ENCODE measurements at regions not wholly inside any gene's neighbourhood (a gene's known extent, or its start where the extent isn't known, plus 50 kb on each side); places are given as distances from the start of the nearest gene placed in this dataset.
"Not testable (repeated sequence)": the region's sequence is repeated elsewhere in the genome, so short reads cannot be mapped to it uniquely, and the experiment has no call there.

DNA sequence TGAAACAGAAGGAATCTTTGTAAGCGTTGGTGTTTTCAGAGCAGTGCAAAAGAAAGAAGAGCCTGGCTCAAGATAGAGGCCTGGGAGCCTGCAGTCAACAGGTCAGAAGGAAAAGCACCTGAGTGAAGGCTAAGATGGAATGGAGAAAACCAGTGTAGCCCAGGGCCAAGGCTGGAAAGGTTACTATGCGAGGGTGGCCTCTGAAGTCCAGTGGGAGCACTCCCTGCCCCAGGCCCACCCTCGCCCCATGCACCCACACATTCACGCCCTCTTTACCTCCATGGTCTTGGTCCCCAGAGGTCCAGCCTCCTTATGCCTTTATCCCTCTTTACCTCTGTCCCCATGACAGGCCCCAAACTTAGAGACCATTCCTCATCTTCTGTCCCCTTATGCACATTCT, 169.2 kb upstream of the ZNF644 start:
- Histone ChIP-seq H3K27me3 (peaks cover 0 to 13% (median 0%) of the 10 kb centered on the region in 3 donors), H3K36me3 (no peaks in the 10 kb centered on the region), H3K9me3 (no peaks in the 10 kb centered on the region), H3K4me3 (no peak overlapping the region), H3K27ac (no peak overlapping the region), H3K4me1 (no peaks in the 10 kb centered on the region)
- intact Hi-C loops (cut with DNase I; ENCODE audit: low total_unique reads) = no loop called here
- 86 to 97% (median 91%) methylated on average over 4 of the region's 4 CpGs for WGBS, 5 donors
- DNase-seq = no peak
- TF ChIP-seq POLR2AphosphoS5 (IDR thresholded peaks at IDR 0.05) = no peak
- no peak for TF ChIP-seq EP300 (IDR thresholded peaks at IDR 0.05)
- TF ChIP-seq, protein P1, sequence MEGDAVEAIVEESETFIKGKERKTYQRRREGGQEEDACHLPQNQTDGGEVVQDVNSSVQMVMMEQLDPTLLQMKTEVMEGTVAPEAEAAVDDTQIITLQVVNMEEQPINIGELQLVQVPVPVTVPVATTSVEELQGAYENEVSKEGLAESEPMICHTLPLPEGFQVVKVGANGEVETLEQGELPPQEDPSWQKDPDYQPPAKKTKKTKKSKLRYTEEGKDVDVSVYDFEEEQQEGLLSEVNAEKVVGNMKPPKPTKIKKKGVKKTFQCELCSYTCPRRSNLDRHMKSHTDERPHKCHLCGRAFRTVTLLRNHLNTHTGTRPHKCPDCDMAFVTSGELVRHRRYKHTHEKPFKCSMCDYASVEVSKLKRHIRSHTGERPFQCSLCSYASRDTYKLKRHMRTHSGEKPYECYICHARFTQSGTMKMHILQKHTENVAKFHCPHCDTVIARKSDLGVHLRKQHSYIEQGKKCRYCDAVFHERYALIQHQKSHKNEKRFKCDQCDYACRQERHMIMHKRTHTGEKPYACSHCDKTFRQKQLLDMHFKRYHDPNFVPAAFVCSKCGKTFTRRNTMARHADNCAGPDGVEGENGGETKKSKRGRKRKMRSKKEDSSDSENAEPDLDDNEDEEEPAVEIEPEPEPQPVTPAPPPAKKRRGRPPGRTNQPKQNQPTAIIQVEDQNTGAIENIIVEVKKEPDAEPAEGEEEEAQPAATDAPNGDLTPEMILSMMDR (IDR thresholded peaks at IDR 0.05) = no peak
- TF ChIP-seq POLR2A (IDR thresholded peaks at IDR 0.05) = no peak

GRCh38 chr1:91189096-91189495, 167.3 kb upstream of the ZNF644 start:
- Histone ChIP-seq H3K9me3 (no peaks in the 10 kb centered on the region), H3K4me1 (no peaks in the 10 kb centered on the region), H3K36me3 (no peaks in the 10 kb centered on the region), H3K27me3 (peaks cover 0 to 11% (median 0%) of the 10 kb centered on the region in 3 donors), H3K27ac (no peak overlapping the region), H3K4me3 (no peak overlapping the region)
- no peak for DNase-seq
- 47 to 61% (median 55%) methylated on average over 4 of the region's 4 CpGs for WGBS, 5 donors
- intact Hi-C loops (cut with DNase I; ENCODE audit: low total_unique reads) = no loop called here
- TF ChIP-seq, protein P1 (IDR thresholded peaks at IDR 0.05) = no peak
- TF ChIP-seq POLR2AphosphoS5 (IDR thresholded peaks at IDR 0.05) (no peak), POLR2A (IDR thresholded peaks at IDR 0.05) (no peak), EP300 (IDR thresholded peaks at IDR 0.05) (no peak)

GRCh38 chr1:91182807-91183206, 161.0 kb upstream of the ZNF644 start:
- H3K36me3 ChIP-seq; intact Hi-C loops (cut with DNase I; ENCODE audit: low total_unique reads); H3K4me3 ChIP-seq; H3K27me3 ChIP-seq; H3K4me1 ChIP-seq; H3K9me3 ChIP-seq; H3K27ac ChIP-seq; DNase-seq: not testable (repeated sequence)

- DNase-seq = no peak
- intact Hi-C loops (cut with DNase I; ENCODE audit: low total_unique reads) = no loop called here
- WGBS, 5 donors = 51 to 79% (median 55%) methylated on average over 1 of the region's 1 CpG
- peaks cover 0 to 21% (median 0%) of the 10 kb centered on the region in 3 donors for H3K27me3 ChIP-seq
- no peak overlapping the region for H3K4me3 ChIP-seq
- H3K4me1 ChIP-seq = peaks cover 0 to 15% (median 0%) of the 10 kb centered on the region in 4 donors
- no peaks in the 10 kb centered on the region for H3K36me3 ChIP-seq
- TF ChIP-seq POLR2A (IDR thresholded peaks at IDR 0.05) (no peak), POLR2AphosphoS5 (IDR thresholded peaks at IDR 0.05) (no peak), EP300 (IDR thresholded peaks at IDR 0.05) (no peak)
- TF ChIP-seq, protein P1 (IDR thresholded peaks at IDR 0.05) = no peak
- H3K27ac ChIP-seq = no peak overlapping the region
- H3K9me3 ChIP-seq = no peaks in the 10 kb centered on the region
Measured at GRCh38 chr1:91176250-91176649, 154.4 kb upstream of the ZNF644 start.

DNA sequence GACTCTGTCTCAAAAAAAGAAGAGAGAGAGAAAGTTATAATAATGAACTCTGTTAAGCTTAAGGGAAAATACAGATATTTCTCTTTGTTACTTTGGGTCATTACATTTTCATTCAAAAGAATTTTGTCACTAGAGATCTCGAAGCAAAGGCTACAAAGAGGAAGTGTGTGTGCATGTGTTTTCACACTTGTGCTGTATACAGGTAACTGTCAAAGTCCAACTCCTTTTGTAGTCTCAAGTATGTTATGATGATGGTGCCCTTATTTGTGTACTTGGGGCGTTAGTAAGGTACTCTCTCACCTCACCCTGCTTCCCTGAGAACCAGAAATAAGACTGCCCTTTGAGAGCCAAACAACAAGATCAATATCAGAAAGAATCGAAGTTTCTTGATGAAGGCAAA, 152.9 kb upstream of the ZNF644 start:
- TF ChIP-seq POLR2A (IDR thresholded peaks at IDR 0.05) (no peak), EP300 (IDR thresholded peaks at IDR 0.05) (no peak), POLR2AphosphoS5 (IDR thresholded peaks at IDR 0.05) (no peak)
- TF ChIP-seq, protein P1 (IDR thresholded peaks at IDR 0.05) = no peak
- peaks cover 0 to 15% (median 0%) of the 10 kb centered on the region in 4 donors for H3K4me1 ChIP-seq
- no peak overlapping the region for H3K27ac ChIP-seq
- no peak overlapping the region for H3K4me3 ChIP-seq
- no peaks in the 10 kb centered on the region for H3K9me3 ChIP-seq
- no peak for DNase-seq
- intact Hi-C loops (cut with DNase I; ENCODE audit: low total_unique reads) = no loop called here
- no peaks in the 10 kb centered on the region for H3K36me3 ChIP-seq
- H3K27me3 ChIP-seq = peaks cover 0 to 21% (median 0%) of the 10 kb centered on the region in 3 donors
- WGBS, 5 donors = 47 to 65% (median 61%) methylated on average over 3 of the region's 3 CpGs
